Neural cell (in vitro differentiated cells): ENCODE measurements at regions not wholly inside any gene's neighbourhood (a gene's known extent, or its start where the extent isn't known, plus 50 kb on each side); places are given as distances from the start of the nearest gene placed in this dataset.

Source experiments
- H2AFZ ChIP-seq: fragments of 200-600, 300-800 bp; sonication (generic), shearing (Covaris generic); 2 replicates; pipeline ENCODE4 v1.6.0; 2014; ENCODE audit warnings: low read depth, mild to moderate bottlenecking, antibody characterized with exemption, low read length, moderate library complexity
- H3F3A ChIP-seq: fragments of 200-600 bp; shearing (Covaris generic); 2 replicates; pipeline ENCODE4 v1.6.1; 2016; ENCODE audit warnings: mild to moderate bottlenecking, moderate library complexity, mixed read lengths, antibody characterized with exemption, low read length; ENCODE audit not compliant: insufficient read depth, poor library complexity, severe bottlenecking
- H3K27ac ChIP-seq: fragments of 200-600, 300-800 bp; sonication (generic), shearing (Covaris generic); 2 replicates; pipeline ENCODE4 v1.5.1; 2014; ENCODE audit warnings: mild to moderate bottlenecking, low read length, moderate library complexity
- H3K27me3 ChIP-seq: fragments of 300-800, 200-600 bp; sonication (generic), shearing (Covaris generic); 2 replicates; pipeline ENCODE4 v1.6.0; 2014; ENCODE audit warnings: mild to moderate bottlenecking, low read depth, low read length, moderate library complexity; ENCODE audit not compliant: insufficient read depth
- H3K36me3 ChIP-seq: fragments of 300-800, 200-600 bp; sonication (generic), shearing (Covaris generic); 2 replicates; pipeline ENCODE4 v1.5.1; 2014; ENCODE audit warnings: mild to moderate bottlenecking, antibody characterized with exemption, low read length, moderate library complexity; ENCODE audit not compliant: insufficient read depth
- H3K4me2 ChIP-seq: fragments of 300-800, 200-600 bp; sonication (generic), shearing (Covaris generic); 2 replicates; pipeline ENCODE4 v1.6.0; 2014; ENCODE audit warnings: mild to moderate bottlenecking, low read length
- H3K4me3 ChIP-seq: fragments of 300-800, 200-600 bp; sonication (generic), shearing (Covaris generic); 2 replicates; pipeline ENCODE4 v1.5.1; 2014; ENCODE audit warnings: mild to moderate bottlenecking, low read length, moderate library complexity
- H3K79me2 ChIP-seq: fragments of 200-600 bp; shearing (Covaris generic); replicated peaks from 2 replicates; pipeline ENCODE4 v1.6.0; 2014; ENCODE audit warnings: mild to moderate bottlenecking, low read length, moderate library complexity; ENCODE audit not compliant: insufficient read depth
- H3K9ac ChIP-seq: fragments of 300-800, 200-600 bp; sonication (generic), shearing (Covaris generic); 2 replicates; pipeline ENCODE4 v1.6.1; 2016; ENCODE audit warnings: mild to moderate bottlenecking, low read length, mixed read lengths
- H3K9me2 ChIP-seq: fragments of 200-600 bp; shearing (Covaris generic); 2 replicates; pipeline ENCODE4 v1.6.1; 2016; ENCODE audit warnings: mild to moderate bottlenecking, low read length, mixed read lengths; ENCODE audit not compliant: insufficient read depth
- H3K9me3 ChIP-seq: fragments of 200-600, 300-800 bp; sonication (generic), shearing (Covaris generic); 2 replicates; pipeline ENCODE4 v1.6.1; 2016; ENCODE audit warnings: mild to moderate bottlenecking, mixed run types, low read length, moderate library complexity, mixed read lengths
- H4K20me1 ChIP-seq: fragments of 200-600 bp; shearing (Covaris generic); 2 replicates; pipeline ENCODE4 v1.6.1; 2016; ENCODE audit warnings: mild to moderate bottlenecking, mixed run types; ENCODE audit not compliant: insufficient read depth
- EP300 ChIP-seq: fragments of 450-650 bp; conservative IDR thresholded peaks from 2 replicates; pipeline ENCODE4 v1.6.1; 2014; ENCODE audit warnings: antibody characterized with exemption, mild to moderate bottlenecking, moderate library complexity; ENCODE audit not compliant: poor library complexity, severe bottlenecking
- EZH2 ChIP-seq: fragments of 200-600, 300-800 bp; shearing (Covaris generic), sonication (generic); IDR thresholded peaks from 2 replicates; pipeline ENCODE4 v1.6.1; 2014; ENCODE audit warnings: antibody characterized with exemption, low read length, borderline replicate concordance, mild to moderate bottlenecking; ENCODE audit not compliant: insufficient read depth, poor library complexity, severe bottlenecking
- MXI1 ChIP-seq: fragments of 450-650 bp; conservative IDR thresholded peaks from 2 replicates; pipeline ENCODE4 v1.6.1; 2014; ENCODE audit warnings: antibody characterized with exemption, mild to moderate bottlenecking; ENCODE audit not compliant: poor library complexity, severe bottlenecking
- POLR2AphosphoS5 ChIP-seq: IDR thresholded peaks from 2 replicates; pipeline ENCODE4 v1.6.1; 2012
- RAD21 ChIP-seq: fragments of 450-650 bp; conservative IDR thresholded peaks from 2 replicates; pipeline ENCODE4 v1.6.1; 2014; ENCODE audit warnings: antibody characterized with exemption, mild to moderate bottlenecking, moderate library complexity
- SMC3 ChIP-seq: fragments of 450-650 bp; conservative IDR thresholded peaks from 2 replicates; pipeline ENCODE4 v1.6.1; 2014; ENCODE audit warnings: antibody characterized with exemption, mild to moderate bottlenecking, moderate library complexity; ENCODE audit not compliant: poor library complexity
- TAF1 ChIP-seq: IDR thresholded peaks from 2 replicates; pipeline ENCODE4 v1.6.1; 2012; ENCODE audit warnings: low read depth
- TF ChIP-seq, protein P1 (sequence below): IDR thresholded peaks from 2 replicates; pipeline ENCODE4 v1.6.1; 2012; ENCODE audit warnings: borderline replicate concordance
- TF ChIP-seq, protein P2 (sequence below): fragments of 450-650 bp; IDR thresholded peaks from 2 replicates; pipeline ENCODE4 v1.5.1; 2014; ENCODE audit warnings: antibody characterized with exemption, mild to moderate bottlenecking, moderate library complexity; ENCODE audit not compliant: poor library complexity, severe bottlenecking

DNA sequence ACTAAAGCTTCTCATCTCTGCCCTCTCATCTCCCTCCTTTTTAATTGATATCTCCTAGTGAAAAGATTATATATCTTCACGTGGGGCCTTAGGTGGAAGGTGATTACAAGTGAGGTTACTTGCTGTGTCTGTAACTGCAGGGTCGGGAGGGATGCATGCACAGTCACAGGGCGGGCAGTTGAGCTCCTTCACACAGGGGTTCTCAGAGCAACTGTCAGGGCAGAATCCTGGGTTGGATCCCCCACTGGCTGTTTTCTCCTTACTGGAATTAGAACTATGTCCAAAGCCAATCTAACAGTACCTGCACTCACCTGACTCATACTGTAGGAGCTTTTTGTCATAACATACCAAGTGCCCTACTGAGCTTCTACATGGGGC is 141.1 kb downstream of the AASDH start:
- H3K4me3 ChIP-seq, result no peak overlapping the region
- H3K9ac ChIP-seq, result no peak overlapping the region
- H4K20me1 ChIP-seq, result no peaks in the 10 kb centered on the region
- no peaks in the 10 kb centered on the region for H3K9me2 ChIP-seq
- no peak overlapping the region for H3K4me2 ChIP-seq
- H2AFZ ChIP-seq, result no peak overlapping the region
- no peak overlapping the region for H3K27ac ChIP-seq
- H3K27me3 ChIP-seq, result no peaks in the 10 kb centered on the region
- no peaks in the 10 kb centered on the region for H3K9me3 ChIP-seq
- no peaks in the 10 kb centered on the region for H3F3A ChIP-seq
- peaks cover 5% of the 10 kb centered on the region for H3K79me2 ChIP-seq
- no peak for TF ChIP-seq MXI1
- TF ChIP-seq, protein P1, sequence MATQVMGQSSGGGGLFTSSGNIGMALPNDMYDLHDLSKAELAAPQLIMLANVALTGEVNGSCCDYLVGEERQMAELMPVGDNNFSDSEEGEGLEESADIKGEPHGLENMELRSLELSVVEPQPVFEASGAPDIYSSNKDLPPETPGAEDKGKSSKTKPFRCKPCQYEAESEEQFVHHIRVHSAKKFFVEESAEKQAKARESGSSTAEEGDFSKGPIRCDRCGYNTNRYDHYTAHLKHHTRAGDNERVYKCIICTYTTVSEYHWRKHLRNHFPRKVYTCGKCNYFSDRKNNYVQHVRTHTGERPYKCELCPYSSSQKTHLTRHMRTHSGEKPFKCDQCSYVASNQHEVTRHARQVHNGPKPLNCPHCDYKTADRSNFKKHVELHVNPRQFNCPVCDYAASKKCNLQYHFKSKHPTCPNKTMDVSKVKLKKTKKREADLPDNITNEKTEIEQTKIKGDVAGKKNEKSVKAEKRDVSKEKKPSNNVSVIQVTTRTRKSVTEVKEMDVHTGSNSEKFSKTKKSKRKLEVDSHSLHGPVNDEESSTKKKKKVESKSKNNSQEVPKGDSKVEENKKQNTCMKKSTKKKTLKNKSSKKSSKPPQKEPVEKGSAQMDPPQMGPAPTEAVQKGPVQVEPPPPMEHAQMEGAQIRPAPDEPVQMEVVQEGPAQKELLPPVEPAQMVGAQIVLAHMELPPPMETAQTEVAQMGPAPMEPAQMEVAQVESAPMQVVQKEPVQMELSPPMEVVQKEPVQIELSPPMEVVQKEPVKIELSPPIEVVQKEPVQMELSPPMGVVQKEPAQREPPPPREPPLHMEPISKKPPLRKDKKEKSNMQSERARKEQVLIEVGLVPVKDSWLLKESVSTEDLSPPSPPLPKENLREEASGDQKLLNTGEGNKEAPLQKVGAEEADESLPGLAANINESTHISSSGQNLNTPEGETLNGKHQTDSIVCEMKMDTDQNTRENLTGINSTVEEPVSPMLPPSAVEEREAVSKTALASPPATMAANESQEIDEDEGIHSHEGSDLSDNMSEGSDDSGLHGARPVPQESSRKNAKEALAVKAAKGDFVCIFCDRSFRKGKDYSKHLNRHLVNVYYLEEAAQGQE, result no peak
- TF ChIP-seq, protein P2, sequence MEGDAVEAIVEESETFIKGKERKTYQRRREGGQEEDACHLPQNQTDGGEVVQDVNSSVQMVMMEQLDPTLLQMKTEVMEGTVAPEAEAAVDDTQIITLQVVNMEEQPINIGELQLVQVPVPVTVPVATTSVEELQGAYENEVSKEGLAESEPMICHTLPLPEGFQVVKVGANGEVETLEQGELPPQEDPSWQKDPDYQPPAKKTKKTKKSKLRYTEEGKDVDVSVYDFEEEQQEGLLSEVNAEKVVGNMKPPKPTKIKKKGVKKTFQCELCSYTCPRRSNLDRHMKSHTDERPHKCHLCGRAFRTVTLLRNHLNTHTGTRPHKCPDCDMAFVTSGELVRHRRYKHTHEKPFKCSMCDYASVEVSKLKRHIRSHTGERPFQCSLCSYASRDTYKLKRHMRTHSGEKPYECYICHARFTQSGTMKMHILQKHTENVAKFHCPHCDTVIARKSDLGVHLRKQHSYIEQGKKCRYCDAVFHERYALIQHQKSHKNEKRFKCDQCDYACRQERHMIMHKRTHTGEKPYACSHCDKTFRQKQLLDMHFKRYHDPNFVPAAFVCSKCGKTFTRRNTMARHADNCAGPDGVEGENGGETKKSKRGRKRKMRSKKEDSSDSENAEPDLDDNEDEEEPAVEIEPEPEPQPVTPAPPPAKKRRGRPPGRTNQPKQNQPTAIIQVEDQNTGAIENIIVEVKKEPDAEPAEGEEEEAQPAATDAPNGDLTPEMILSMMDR, result no peak
- no peak for TF ChIP-seq EZH2
- no peak for TF ChIP-seq EP300
- TF ChIP-seq SMC3, result no peak
- no peak for TF ChIP-seq RAD21
- no peak for TF ChIP-seq TAF1
- TF ChIP-seq POLR2AphosphoS5, result no peak
- no peaks in the 10 kb centered on the region for H3K36me3 ChIP-seq

DNA sequence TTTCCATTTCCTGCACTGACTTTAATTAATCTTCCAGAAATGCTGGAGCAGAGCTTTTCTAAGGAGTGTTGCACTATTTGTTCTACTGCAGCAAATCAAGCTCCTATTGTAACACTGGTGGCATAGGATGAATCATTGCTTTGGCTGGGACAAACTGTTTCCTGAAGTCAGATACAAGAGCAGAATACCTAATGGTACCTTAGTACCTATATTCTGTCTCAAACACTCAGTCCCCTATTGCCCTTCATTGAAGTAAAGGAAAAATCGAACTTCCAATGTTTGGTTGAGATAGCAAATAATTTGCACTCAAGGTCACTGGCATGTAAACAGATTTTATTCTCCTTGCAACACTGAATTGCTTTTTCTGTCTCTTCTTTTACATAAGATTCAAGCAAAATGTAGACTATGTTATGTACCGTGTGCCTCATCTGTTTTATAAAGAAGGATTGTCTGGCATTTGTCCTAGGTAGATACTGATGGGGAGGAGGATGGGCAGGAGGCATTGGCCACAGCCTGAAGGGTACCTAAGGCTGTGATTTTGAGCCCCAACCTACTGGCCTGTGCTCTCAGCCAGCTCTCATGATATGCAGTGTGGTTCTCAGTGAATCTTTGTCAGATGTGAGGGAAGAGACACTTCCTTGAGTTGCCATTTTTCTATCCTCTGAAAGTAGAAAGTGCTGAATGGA is 141.6 kb downstream of the AASDH start:
- Histone ChIP-seq H3K9me3 (no peaks in the 10 kb centered on the region), H3K79me2 (peaks cover 5% of the 10 kb centered on the region), H3K27ac (no peak overlapping the region), H3F3A (peaks cover under 1% of the 10 kb centered on the region), H3K36me3 (no peaks in the 10 kb centered on the region), H3K4me2 (no peak overlapping the region), H3K4me3 (no peak overlapping the region), H3K9ac (no peak overlapping the region), H2AFZ (no peak overlapping the region), H3K27me3 (no peaks in the 10 kb centered on the region), H4K20me1 (no peaks in the 10 kb centered on the region), H3K9me2 (no peaks in the 10 kb centered on the region)
- TF ChIP-seq, protein P1, result no peak
- TF ChIP-seq SMC3 (no peak), POLR2AphosphoS5 (no peak), EZH2 (no peak), RAD21 (no peak), EP300 (no peak), MXI1 (no peak), TAF1 (no peak)
- TF ChIP-seq, protein P2, result no peak
